IPS DF 6.9 (cell line): ENCODE measurements at regions not wholly inside any gene's neighbourhood (a gene's known extent, or its start where the extent isn't known, plus 50 kb on each side); places are given as distances from the start of the nearest gene placed in this dataset.
"Not testable (repeated sequence)": the region's sequence is repeated elsewhere in the genome, so short reads cannot be mapped to it uniquely, and the experiment has no call there.

Experiments used
- DNase-seq: peaks from one replicate; pipeline ENCODE4 v3.0.0-alpha.2; 2013; ENCODE audit warnings: low read depth, low spot score
- H3K27ac ChIP-seq: one replicate; pipeline ENCODE4 v1.5.1; 2013; ENCODE audit warnings: low read length, control low read depth
- H3K27me3 ChIP-seq: 2 replicates; pipeline ENCODE4 v1.6.1; 2013; ENCODE audit warnings: mild to moderate bottlenecking, low read length; ENCODE audit not compliant: control insufficient read depth, insufficient read depth
- H3K36me3 ChIP-seq: 2 replicates; pipeline ENCODE4 v1.6.1; 2013; ENCODE audit warnings: low read length; ENCODE audit not compliant: control insufficient read depth, insufficient read depth
- H3K4me1 ChIP-seq: 2 replicates; pipeline ENCODE4 v1.6.1; 2013; ENCODE audit warnings: low read length; ENCODE audit not compliant: control insufficient read depth, insufficient read depth
- H3K4me3 ChIP-seq: 2 replicates; pipeline ENCODE4 v1.5.1; 2013; ENCODE audit warnings: mild to moderate bottlenecking, low read length
- H3K9me3 ChIP-seq: 2 replicates; pipeline ENCODE4 v1.6.1; 2013; ENCODE audit warnings: low read length, inconsistent platforms; ENCODE audit not compliant: control insufficient read depth, insufficient read depth
- WGBS: extraction: QIAGEN DNeasy Blood & Tissue Kit; methylation state at CpG from one replicate; pipeline ENCODE4 v1.1.7; 2013; ENCODE audit warnings: mixed read lengths, missing lambda C conversion rate; ENCODE audit not compliant: insufficient read length, insufficient coverage; 5-methylcytosine and 5-hydroxymethylcytosine counted together

DNA sequence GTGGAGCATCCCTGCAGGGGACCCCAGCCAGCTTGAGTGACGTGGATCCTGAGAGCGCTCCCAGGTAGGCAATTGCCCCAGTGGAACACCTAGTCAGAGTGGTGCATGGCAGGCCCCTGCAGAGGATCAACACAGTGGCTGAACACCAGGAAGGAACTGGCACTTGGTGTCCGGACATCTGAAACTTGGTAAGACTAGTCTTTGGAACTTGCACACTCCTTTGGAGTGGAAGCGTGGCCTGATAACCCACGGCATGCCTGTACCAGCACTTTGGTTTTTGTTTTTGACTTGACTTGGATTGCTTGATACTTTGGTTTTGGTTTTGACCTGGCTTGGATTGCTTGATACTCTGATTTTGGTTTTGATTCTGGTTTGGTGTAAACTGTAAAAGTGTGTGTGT lies 69.9 kb upstream of the RAP1B start:
- not testable (repeated sequence) for H3K4me1 ChIP-seq, H3K4me3 ChIP-seq, H3K27me3 ChIP-seq, DNase-seq, H3K9me3 ChIP-seq, H3K27ac ChIP-seq, H3K36me3 ChIP-seq
- WGBS, result no CpG with 5 or more reads among the region's 5 CpGs

DNA sequence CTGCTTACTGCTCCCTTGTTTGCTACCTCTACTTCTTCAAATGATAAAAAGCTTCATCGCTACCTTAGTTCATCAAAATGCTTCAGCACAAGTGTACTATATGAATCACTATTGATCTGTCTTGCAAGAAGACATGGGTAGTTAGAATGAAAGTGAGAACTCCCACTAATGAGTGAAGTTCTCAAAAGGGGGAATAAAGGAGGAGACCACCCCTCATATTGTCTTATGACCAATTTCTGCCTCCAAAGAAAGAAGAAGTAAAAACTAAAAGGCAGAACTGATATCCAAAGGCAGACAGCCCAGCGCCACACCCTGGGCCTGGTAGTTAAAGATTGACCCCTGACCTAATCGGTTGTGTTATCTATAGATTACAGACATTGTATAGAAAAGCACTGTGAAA lies 63.4 kb upstream of the RAP1B start:
- DNase-seq, H3K4me3 ChIP-seq, H3K27ac ChIP-seq, H3K4me1 ChIP-seq, H3K27me3 ChIP-seq, H3K36me3 ChIP-seq, H3K9me3 ChIP-seq: not testable (repeated sequence)
- WGBS, result no CpG with 5 or more reads among the region's 3 CpGs

GRCh38 chr12:68552605-68553195 lies 58.0 kb upstream of the RAP1B start:
- not testable (repeated sequence) for H3K9me3 ChIP-seq, H3K4me3 ChIP-seq, DNase-seq, H3K27ac ChIP-seq, H3K27me3 ChIP-seq, H3K4me1 ChIP-seq, H3K36me3 ChIP-seq
- WGBS, result no CpG with 5 or more reads among the region's 2 CpGs

GRCh38 chr12:68557011-68557730 lies 53.5 kb upstream of the RAP1B start:
- Histone ChIP-seq H3K27me3 (no peaks in the 10 kb centered on the region), H3K36me3 (no peaks in the 10 kb centered on the region), H3K4me1 (no peaks in the 10 kb centered on the region), H3K27ac (no peak overlapping the region), H3K9me3 (no peaks in the 10 kb centered on the region), H3K4me3 (no peak overlapping the region)
- no peak for DNase-seq
- no CpG with 5 or more reads among the region's 5 CpGs for WGBS

- no CpG with 5 or more reads among the region's 1 CpG for WGBS
- no peak overlapping the region for H3K27ac ChIP-seq
- no peak for DNase-seq
Measured at GRCh38 chr12:68559246-68559645, 51.5 kb upstream of the RAP1B start.

DNA sequence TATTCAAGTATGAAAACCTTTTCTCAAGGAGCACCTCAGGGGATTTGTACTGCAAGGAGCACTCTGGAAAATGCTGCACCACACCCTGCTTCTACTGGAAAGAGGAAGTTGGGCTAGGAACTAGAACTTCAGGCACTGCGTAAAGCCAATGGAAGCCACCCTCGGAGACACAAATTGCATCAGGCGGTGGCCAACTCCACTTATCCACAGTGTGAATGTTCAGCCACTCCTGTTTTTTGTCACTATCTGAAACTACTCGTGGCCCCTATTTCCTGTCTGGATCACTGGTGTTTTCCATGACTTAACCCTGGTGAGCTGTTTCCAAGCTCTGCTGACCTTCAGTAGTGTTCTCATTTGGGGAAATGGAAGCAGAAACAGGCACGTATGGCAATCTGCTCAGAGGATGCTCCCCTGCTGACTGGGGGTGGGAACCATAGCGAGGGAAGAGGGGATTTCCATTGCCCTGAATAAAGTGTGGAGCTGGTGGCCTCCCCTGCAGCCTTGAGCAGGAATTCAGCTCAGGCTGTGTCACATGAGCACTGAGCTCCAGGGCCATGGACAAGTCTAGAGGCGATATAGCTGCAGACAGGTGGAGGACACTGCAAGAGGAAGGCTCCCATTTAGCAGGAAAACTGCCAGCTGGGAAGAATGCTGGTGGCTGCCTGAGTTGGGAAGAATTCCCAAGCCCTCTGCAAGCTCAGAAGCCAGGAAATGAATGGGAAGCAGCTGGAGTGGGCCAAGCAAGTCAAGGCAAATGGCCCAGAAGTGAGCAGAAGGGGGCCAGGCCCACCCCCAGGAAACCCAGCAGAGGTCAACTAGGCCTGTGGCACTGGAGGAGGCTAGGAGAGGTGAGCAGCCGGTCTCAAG lies 50.5 kb upstream of the RAP1B start:
- Histone ChIP-seq H3K27ac (no peak overlapping the region), H3K4me3 (no peak overlapping the region), H3K9me3 (no peaks in the 10 kb centered on the region), H3K4me1 (no peaks in the 10 kb centered on the region), H3K36me3 (no peaks in the 10 kb centered on the region), H3K27me3 (no peaks in the 10 kb centered on the region)
- WGBS, result no CpG with 5 or more reads among the region's 8 CpGs
- no peak for DNase-seq

More at GRCh38 chr12:68559246-68559645, 51.5 kb upstream of the RAP1B start:
- Histone ChIP-seq H3K4me1 (no peaks in the 10 kb centered on the region), H3K27me3 (no peaks in the 10 kb centered on the region), H3K36me3 (no peaks in the 10 kb centered on the region), H3K4me3 (no peak overlapping the region), H3K9me3 (no peaks in the 10 kb centered on the region)

DNA sequence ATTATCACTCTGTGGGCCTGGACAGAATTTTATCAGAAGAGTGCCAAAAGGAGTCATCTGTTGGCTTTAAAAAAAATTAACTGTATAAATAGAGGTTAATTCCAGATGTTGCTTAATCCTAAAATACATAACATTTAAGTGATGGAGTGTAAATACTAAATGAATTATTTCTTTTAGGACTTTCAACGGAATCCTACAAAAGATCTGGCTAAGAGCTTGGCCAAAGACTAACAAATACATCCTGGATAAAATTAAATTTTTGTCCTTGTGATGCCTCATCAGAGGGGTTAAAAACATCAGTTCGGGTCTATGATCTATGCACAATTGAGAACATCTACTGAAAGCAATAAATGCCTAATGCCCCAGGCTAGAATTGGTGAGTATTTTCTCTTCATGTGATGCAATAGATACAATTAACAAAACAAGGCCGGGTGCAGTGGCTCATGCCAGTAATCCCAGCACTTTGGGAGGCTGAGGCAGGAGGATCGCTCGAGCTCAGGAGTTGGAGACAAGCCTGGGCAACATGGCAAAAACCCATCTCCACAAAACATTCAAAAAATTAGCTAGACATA lies 49.8 kb upstream of the RAP1B start:
- no peak for DNase-seq
- Histone ChIP-seq H3K27ac (no peak overlapping the region), H3K9me3 (no peaks in the 10 kb centered on the region), H3K27me3 (no peaks in the 10 kb centered on the region), H3K4me1 (no peaks in the 10 kb centered on the region), H3K4me3 (no peak overlapping the region), H3K36me3 (no peaks in the 10 kb centered on the region)
- no CpG with 5 or more reads among the region's 5 CpGs for WGBS
